GM19099 (cell line): ENCODE measurements at regions not wholly inside any gene's neighbourhood (a gene's known extent, or its start where the extent isn't known, plus 50 kb on each side); places are given as distances from the start of the nearest gene placed in this dataset.

Experiments used
- POLR2A ChIP-seq: IDR thresholded peaks from 3 replicates; pipeline ENCODE4 v1.6.1; 2011; ENCODE audit warnings: low read depth; ENCODE audit not compliant: insufficient read length; ENCODE audit errors: extremely low read depth

GRCh38 chr20:48571949-48572847 is 255.6 kb downstream of the PREX1 start:
- TF ChIP-seq POLR2A: no peak

GRCh38 chr20:48569679-48570078 is 258.1 kb downstream of the PREX1 start:
- TF ChIP-seq POLR2A: no peak

- TF ChIP-seq POLR2A: no peak
These were observed 259.3 kb downstream of the PREX1 start for GRCh38 chr20:48568520-48568919.

- TF ChIP-seq POLR2A: no peak
These were observed 260.7 kb downstream of the PREX1 start for GRCh38 chr20:48567145-48567544.

GRCh38 chr20:48564982-48565539 is 262.7 kb downstream of the PREX1 start:
- no peak for TF ChIP-seq POLR2A

- no peak for TF ChIP-seq POLR2A
These were observed 264.5 kb downstream of the PREX1 start for GRCh38 chr20:48563191-48563870.

- no peak for TF ChIP-seq POLR2A
These were observed 265.1 kb downstream of the PREX1 start for GRCh38 chr20:48562586-48563116.

- TF ChIP-seq POLR2A: no peak
These were observed 268.9 kb downstream of the PREX1 start for GRCh38 chr20:48558906-48559305.

- TF ChIP-seq POLR2A: no peak
These were observed 270.4 kb downstream of the PREX1 start for GRCh38 chr20:48557380-48557779.

- TF ChIP-seq POLR2A: no peak
These were observed 270.8 kb downstream of the PREX1 start for GRCh38 chr20:48556956-48557355.

- no peak for TF ChIP-seq POLR2A
These were observed 275.2 kb downstream of the PREX1 start for GRCh38 chr20:48552550-48552949.

GRCh38 chr20:48550814-48551213 is 277.0 kb downstream of the PREX1 start:
- no peak for TF ChIP-seq POLR2A

GRCh38 chr20:48547664-48548063 is 280.1 kb downstream of the PREX1 start:
- TF ChIP-seq POLR2A: no peak

GRCh38 chr20:48544402-48545339 is 283.1 kb downstream of the PREX1 start:
- no peak for TF ChIP-seq POLR2A
